PFSK-1 (cell line): ENCODE measurements at regions not wholly inside any gene's neighbourhood (a gene's known extent, or its start where the extent isn't known, plus 50 kb on each side); places are given as distances from the start of the nearest gene placed in this dataset.

Experiments
- FOXP2 ChIP-seq: optimal IDR thresholded peaks from 2 replicates; pipeline ENCODE3; 2011; ENCODE audit warnings: borderline replicate concordance, control low read depth, inconsistent platforms; ENCODE audit not compliant: insufficient read depth; ENCODE audit errors: extremely low read length, extremely low read depth
- POLR2AphosphoS5 ChIP-seq: IDR thresholded peaks from 2 replicates; pipeline ENCODE4 v1.6.1; 2012; ENCODE audit warnings: low read depth, mild to moderate bottlenecking, control low read depth, low read length, moderate library complexity
- REST ChIP-seq, 2 experiments: IDR thresholded peaks; 2 replicates each; pipeline versions ENCODE4 v1.6.1 to v1.8.0; 2011 to 2012; ENCODE audit warnings: low read depth in 2 of 2, low read length in 2 of 2, control low read depth in 1 of 2, inconsistent platforms in 1 of 2, mild to moderate bottlenecking in 1 of 2, moderate library complexity in 1 of 2; ENCODE audit not compliant: insufficient read depth in 1 of 2
- SIN3A ChIP-seq: IDR thresholded peaks from 2 replicates; pipeline ENCODE4 v1.6.1; 2012; ENCODE audit warnings: mild to moderate bottlenecking, low read length, moderate library complexity, borderline replicate concordance; ENCODE audit not compliant: insufficient read depth
- TAF1 ChIP-seq: IDR thresholded peaks from 2 replicates; pipeline ENCODE4 v1.6.1; 2012; ENCODE audit warnings: low read length, control low read depth, borderline replicate concordance; ENCODE audit not compliant: insufficient read depth

- TF ChIP-seq REST (IDR thresholded peaks at IDR 0.05; ENCODE audit: insufficient read depth in 1 of 2, low read depth in 2 of 2, low read length in 2 of 2) (no peak), POLR2AphosphoS5 (no peak), TAF1 (no peak), FOXP2 (no peak), SIN3A (no peak)
Observed at GRCh38 chr12:91657032-91657431, 474.4 kb upstream of the DCN start.
